Liver (tissue), 8 donors: ENCODE measurements at regions not wholly inside any gene's neighbourhood (a gene's known extent, or its start where the extent isn't known, plus 50 kb on each side); places are given as distances from the start of the nearest gene placed in this dataset.

ENCODE experiments used
- DNase-seq: peaks from one replicate; pipeline ENCODE4 v3.0.0-alpha.2; 2017; ENCODE audit warnings: low spot score
- H3K27ac ChIP-seq, 2 donors: one replicate each; pipeline ENCODE4 v1.7.0; 2013; ENCODE audit warnings: inconsistent platforms in 2 of 2, low read length in 2 of 2, control low read depth in 1 of 2, low read depth in 1 of 2, mild to moderate bottlenecking in 1 of 2
- H3K27me3 ChIP-seq, 4 donors: one replicate each; pipeline versions ENCODE4 v1.6.1 to v1.7.0; 2013; ENCODE audit warnings: low read length in 3 of 4, inconsistent platforms in 1 of 4, mild to moderate bottlenecking in 1 of 4, moderate library complexity in 1 of 4; ENCODE audit not compliant: control insufficient read depth in 4 of 4, insufficient read depth in 4 of 4
- H3K36me3 ChIP-seq, 4 donors: one replicate each; pipeline versions ENCODE4 v1.6.1 to v1.7.0; 2013; ENCODE audit warnings: low read length in 3 of 4, mild to moderate bottlenecking in 3 of 4, low read depth in 1 of 4, moderate library complexity in 1 of 4; ENCODE audit not compliant: control insufficient read depth in 4 of 4, insufficient read depth in 3 of 4
- H3K4me1 ChIP-seq, 4 donors: one replicate each; pipeline versions ENCODE4 v1.6.1 to v1.7.0; 2013; ENCODE audit warnings: low read length in 3 of 4, mild to moderate bottlenecking in 3 of 4, moderate library complexity in 1 of 4; ENCODE audit not compliant: control insufficient read depth in 4 of 4, insufficient read depth in 4 of 4
- H3K4me3 ChIP-seq, 3 donors: one replicate each; pipeline versions ENCODE4 v1.6.1 to v1.7.0; 2013; ENCODE audit warnings: low read length in 3 of 3, control low read depth in 1 of 3, low read depth in 1 of 3, mild to moderate bottlenecking in 1 of 3
- H3K9ac ChIP-seq, 2 donors: one replicate each; pipeline ENCODE4 v1.7.0; 2013; ENCODE audit warnings: low read length in 2 of 2, mild to moderate bottlenecking in 2 of 2, moderate library complexity in 2 of 2, control low read depth in 1 of 2, low read depth in 1 of 2
- H3K9me3 ChIP-seq, 4 donors: one replicate each; pipeline versions ENCODE4 v1.6.1 to v1.7.0; 2013; ENCODE audit warnings: low read length in 3 of 4; ENCODE audit not compliant: control insufficient read depth in 4 of 4
- EGR1 ChIP-seq, 2 donors: IDR thresholded peaks; 2 replicates each; pipeline ENCODE4 v1.6.1; 2016 to 2018; ENCODE audit warnings: antibody characterized with exemption in 2 of 2, low read depth in 2 of 2
- FOXA1 ChIP-seq: IDR thresholded peaks from 2 replicates; pipeline ENCODE4 v1.6.1; 2016; ENCODE audit warnings: antibody characterized with exemption
- FOXA2 ChIP-seq: IDR thresholded peaks from 2 replicates; pipeline ENCODE4 v1.6.1; 2016; ENCODE audit warnings: antibody characterized with exemption
- GABPA ChIP-seq, 2 donors: IDR thresholded peaks in 1 of 2; conservative IDR thresholded peaks in 1 of 2; 2 replicates each; pipeline ENCODE4 v1.6.1; 2016; ENCODE audit warnings: antibody characterized with exemption in 2 of 2, mild to moderate bottlenecking in 1 of 2, moderate library complexity in 1 of 2
- HNF4G ChIP-seq: IDR thresholded peaks from 2 replicates; pipeline ENCODE4 v1.6.1; 2016; ENCODE audit warnings: antibody characterized with exemption
- NR2F2 ChIP-seq: IDR thresholded peaks from 2 replicates; pipeline ENCODE4 v1.6.1; 2016; ENCODE audit warnings: antibody characterized with exemption
- RXRA ChIP-seq, 2 donors: IDR thresholded peaks; 2 replicates each; pipeline ENCODE4 v1.6.1; 2017 to 2018; ENCODE audit warnings: antibody characterized with exemption in 2 of 2, mild to moderate bottlenecking in 1 of 2
- SP1 ChIP-seq: IDR thresholded peaks from 2 replicates; pipeline ENCODE4 v1.6.1; 2018; ENCODE audit warnings: antibody characterized with exemption, mild to moderate bottlenecking
- TAF1 ChIP-seq: conservative IDR thresholded peaks from 2 replicates; pipeline ENCODE4 v1.6.1; 2016; ENCODE audit warnings: antibody characterized with exemption, mild to moderate bottlenecking
- WGBS: extraction: QIAGEN DNeasy Blood & Tissue Kit; methylation state at CpG from one replicate; pipeline ENCODE4 v1.1.7; 2013; 5-methylcytosine and 5-hydroxymethylcytosine counted together
- TF ChIP-seq, protein P1 (sequence below): IDR thresholded peaks from 2 replicates; pipeline ENCODE4 v1.6.1; 2016; ENCODE audit warnings: antibody characterized with exemption
- TF ChIP-seq, protein P2 (sequence below): fragments of 150-350 bp; IDR thresholded peaks from 2 replicates; pipeline ENCODE4 v1.5.1; 2017; ENCODE audit warnings: improper control_type of control experiment, low read depth, low read length; ENCODE audit not compliant: missing input control
- TF ChIP-seq, protein P3 (sequence below): IDR thresholded peaks from 2 replicates; pipeline ENCODE4 v1.6.1; 2016; ENCODE audit warnings: antibody characterized with exemption
- donor health status: healthy.
- donor health status: healthy.
- donor health status: healthy.
- donor health status: healthy.
- donor health status: healthy.

DNA sequence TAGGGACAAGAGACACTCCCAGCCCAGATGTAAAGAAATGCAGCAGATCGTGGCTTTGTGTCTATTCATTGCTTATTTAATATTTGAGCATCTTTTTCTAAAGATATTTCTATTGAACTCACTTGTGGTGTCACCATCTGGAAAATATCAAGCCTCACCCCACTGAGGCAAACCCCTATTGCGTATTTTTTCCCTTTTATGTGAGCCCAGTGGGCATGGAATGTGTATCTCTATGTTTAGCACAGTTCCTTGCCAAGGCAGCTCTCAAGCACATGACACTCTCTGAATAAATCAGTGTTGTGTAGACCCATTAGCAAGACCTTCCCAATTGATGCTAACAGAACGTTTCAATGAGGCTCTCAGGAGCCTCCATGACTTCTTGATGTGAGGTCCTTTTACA is 81.6 kb downstream of the TMEM174 start:
- Histone ChIP-seq H3K27me3 (peaks cover 0 to 5% (median 0%) of the 10 kb centered on the region in 4 donors), H3K27ac (no peak overlapping the region), H3K9ac (no peak overlapping the region), H3K9me3 (peaks cover 2 to 10% (median 4%) of the 10 kb centered on the region in 4 donors), H3K4me3 (no peak overlapping the region), H3K4me1 (no peaks in the 10 kb centered on the region), H3K36me3 (no peaks in the 10 kb centered on the region)
- no peak for TF ChIP-seq RXRA (IDR thresholded peaks at IDR 0.05)
- TF ChIP-seq NR2F2 = no peak
- TF ChIP-seq HNF4G = no peak
- TF ChIP-seq SP1 = no peak
- TF ChIP-seq, protein P1, sequence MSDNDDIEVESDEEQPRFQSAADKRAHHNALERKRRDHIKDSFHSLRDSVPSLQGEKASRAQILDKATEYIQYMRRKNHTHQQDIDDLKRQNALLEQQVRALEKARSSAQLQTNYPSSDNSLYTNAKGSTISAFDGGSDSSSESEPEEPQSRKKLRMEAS = no peak
- TF ChIP-seq, protein P2, sequence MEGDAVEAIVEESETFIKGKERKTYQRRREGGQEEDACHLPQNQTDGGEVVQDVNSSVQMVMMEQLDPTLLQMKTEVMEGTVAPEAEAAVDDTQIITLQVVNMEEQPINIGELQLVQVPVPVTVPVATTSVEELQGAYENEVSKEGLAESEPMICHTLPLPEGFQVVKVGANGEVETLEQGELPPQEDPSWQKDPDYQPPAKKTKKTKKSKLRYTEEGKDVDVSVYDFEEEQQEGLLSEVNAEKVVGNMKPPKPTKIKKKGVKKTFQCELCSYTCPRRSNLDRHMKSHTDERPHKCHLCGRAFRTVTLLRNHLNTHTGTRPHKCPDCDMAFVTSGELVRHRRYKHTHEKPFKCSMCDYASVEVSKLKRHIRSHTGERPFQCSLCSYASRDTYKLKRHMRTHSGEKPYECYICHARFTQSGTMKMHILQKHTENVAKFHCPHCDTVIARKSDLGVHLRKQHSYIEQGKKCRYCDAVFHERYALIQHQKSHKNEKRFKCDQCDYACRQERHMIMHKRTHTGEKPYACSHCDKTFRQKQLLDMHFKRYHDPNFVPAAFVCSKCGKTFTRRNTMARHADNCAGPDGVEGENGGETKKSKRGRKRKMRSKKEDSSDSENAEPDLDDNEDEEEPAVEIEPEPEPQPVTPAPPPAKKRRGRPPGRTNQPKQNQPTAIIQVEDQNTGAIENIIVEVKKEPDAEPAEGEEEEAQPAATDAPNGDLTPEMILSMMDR = no peak
- DNase-seq = no peak
- WGBS = 42% methylated on average over 3 of the region's 3 CpGs

DNA sequence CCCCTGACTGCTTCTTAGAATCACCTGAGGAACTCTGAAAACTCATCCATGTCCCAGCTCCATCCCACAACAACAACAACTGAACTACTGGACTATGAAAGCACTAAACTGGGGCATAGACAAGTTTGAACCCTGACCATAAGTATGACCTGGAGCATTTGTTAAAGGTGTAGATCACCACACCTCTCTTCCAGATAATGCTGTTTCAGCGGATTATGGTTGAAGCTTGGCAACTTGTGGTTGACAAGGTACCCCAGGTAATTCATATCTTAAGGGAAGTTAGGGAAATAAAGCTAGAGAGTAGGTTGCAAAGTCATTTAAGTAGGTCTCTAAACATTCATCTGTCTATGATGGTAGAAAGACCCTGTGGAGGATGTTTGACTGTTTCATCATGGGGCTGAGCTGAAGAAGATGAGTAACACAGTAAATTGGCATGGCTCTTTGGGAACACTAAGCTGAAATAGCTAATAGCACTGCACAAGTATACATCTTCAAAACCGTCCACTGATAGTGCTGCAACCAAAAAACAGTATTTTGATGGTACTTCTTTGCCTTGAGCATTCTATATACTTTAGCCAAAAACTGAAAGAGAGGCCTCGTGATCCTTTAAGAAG is 80.2 kb downstream of the TMEM174 start:
- Histone ChIP-seq H3K36me3 (no peaks in the 10 kb centered on the region), H3K9ac (no peak overlapping the region), H3K4me3 (no peak overlapping the region), H3K4me1 (no peaks in the 10 kb centered on the region), H3K27me3 (peaks cover 0 to 11% (median 0%) of the 10 kb centered on the region in 4 donors), H3K27ac (no peak overlapping the region), H3K9me3 (peaks cover 2 to 10% (median 4%) of the 10 kb centered on the region in 4 donors)
- TF ChIP-seq RXRA (IDR thresholded peaks at IDR 0.05) = no peak
- TF ChIP-seq GABPA (IDR thresholded peaks at IDR 0.05 in 1 of 2, conservative IDR thresholded peaks at IDR 0.05 in 1 of 2) = no peak
- TF ChIP-seq, protein P3, sequence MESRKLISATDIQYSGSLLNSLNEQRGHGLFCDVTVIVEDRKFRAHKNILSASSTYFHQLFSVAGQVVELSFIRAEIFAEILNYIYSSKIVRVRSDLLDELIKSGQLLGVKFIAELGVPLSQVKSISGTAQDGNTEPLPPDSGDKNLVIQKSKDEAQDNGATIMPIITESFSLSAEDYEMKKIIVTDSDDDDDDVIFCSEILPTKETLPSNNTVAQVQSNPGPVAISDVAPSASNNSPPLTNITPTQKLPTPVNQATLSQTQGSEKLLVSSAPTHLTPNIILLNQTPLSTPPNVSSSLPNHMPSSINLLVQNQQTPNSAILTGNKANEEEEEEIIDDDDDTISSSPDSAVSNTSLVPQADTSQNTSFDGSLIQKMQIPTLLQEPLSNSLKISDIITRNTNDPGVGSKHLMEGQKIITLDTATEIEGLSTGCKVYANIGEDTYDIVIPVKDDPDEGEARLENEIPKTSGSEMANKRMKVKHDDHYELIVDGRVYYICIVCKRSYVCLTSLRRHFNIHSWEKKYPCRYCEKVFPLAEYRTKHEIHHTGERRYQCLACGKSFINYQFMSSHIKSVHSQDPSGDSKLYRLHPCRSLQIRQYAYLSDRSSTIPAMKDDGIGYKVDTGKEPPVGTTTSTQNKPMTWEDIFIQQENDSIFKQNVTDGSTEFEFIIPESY = no peak
- no peak for TF ChIP-seq FOXA1
- TF ChIP-seq NR2F2 = no peak
- TF ChIP-seq EGR1 (IDR thresholded peaks at IDR 0.05; ENCODE audit: low read depth in 2 of 2) = no peak
- no peak for TF ChIP-seq FOXA2
- WGBS = 84% methylated on average over 3 of the region's 3 CpGs
- DNase-seq = no peak

DNA sequence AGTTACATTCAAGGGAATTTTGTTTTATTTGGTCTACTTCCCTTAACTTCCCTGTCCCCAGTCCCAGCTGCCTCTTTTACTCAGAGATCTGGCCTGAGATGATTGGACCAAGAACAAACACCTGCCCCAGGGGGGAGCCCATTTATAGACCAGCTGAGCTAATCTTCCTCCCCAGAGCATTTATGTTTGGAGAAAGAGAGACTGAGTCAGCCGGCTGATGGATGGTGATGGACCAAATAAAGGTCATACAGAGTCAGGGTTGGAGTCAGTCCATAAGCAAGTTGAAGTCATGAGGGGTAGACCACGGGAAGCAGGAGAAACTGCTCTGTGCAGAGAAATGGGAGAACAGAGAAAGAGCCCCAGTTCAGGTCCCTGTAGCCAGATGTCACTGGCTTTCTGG is 77.7 kb downstream of the TMEM174 start:
- Histone ChIP-seq H3K4me1 (no peaks in the 10 kb centered on the region), H3K36me3 (no peaks in the 10 kb centered on the region), H3K4me3 (no peak overlapping the region), H3K9me3 (no peaks in the 10 kb centered on the region), H3K9ac (no peak overlapping the region), H3K27ac (no peak overlapping the region), H3K27me3 (peaks cover 0 to 16% (median 5%) of the 10 kb centered on the region in 4 donors)
- TF ChIP-seq TAF1 = no peak
- no peak for DNase-seq
- 40% methylated on average over 2 of the region's 2 CpGs for WGBS
